ENCODE measurements at regions not wholly inside any gene's neighbourhood (a gene's known extent, or its start where the extent isn't known, plus 50 kb on each side); places are given as distances from the start of the nearest gene placed in this dataset.

- DNase-seq (ENCODE audit: low spot score) = no peak
These were observed 166.2 kb upstream of the CACNA2D1 start for GRCh38 chr7:82609746-82610145.

DNA sequence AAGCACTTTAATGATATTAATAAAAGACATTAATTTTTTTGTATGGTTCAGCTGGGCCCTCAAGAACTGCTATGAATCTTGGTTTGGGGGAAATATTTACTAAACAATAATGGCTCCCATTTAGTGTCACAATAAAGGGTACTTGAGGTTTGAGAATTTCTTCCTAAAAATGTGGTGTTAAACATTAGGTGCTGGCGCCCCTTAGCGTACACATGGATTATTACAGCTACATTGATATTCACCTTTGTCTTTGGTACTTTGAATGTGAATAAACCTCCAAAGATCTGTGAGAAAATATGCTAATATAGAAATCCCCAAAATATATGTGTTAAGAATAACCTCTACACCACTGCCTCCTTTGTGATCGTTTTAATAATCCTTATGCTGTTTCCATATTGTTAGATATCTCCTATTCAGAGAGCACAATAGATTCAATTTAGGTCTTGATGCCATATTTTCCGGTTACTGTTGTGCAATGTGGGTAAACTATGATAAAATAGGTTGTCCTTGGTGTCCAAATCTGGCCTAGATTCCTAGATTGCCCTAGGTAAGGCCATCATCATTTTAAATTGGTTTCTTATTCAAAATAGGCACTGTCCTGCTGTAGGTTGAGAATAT is 161.8 kb upstream of the CACNA2D1 start:
- peak; percentile 44 for DNase-seq (ENCODE audit: low spot score)
- H3K9me3 Mint-ChIP-seq (ENCODE audit: unreplicated experiment) = no peaks in the 10 kb centered on the region

More at GRCh38 chr7:82609746-82610145, 166.2 kb upstream of the CACNA2D1 start:
- Mint-ChIP-seq H3K36me3 (ENCODE audit: low read depth, unreplicated experiment) (no peaks in the 10 kb centered on the region), H3K4me3 (ENCODE audit: unreplicated experiment) (no peak overlapping the region), H3K27me3 (ENCODE audit: unreplicated experiment) (no peaks in the 10 kb centered on the region), H3K4me1 (ENCODE audit: unreplicated experiment) (no peaks in the 10 kb centered on the region), H3K9me3 (ENCODE audit: unreplicated experiment) (no peaks in the 10 kb centered on the region), H3K27ac (ENCODE audit: unreplicated experiment) (no peak overlapping the region)
- no peak for TF ChIP-seq CTCF (IDR thresholded peaks at IDR 0.05; ENCODE audit: unreplicated experiment)

GRCh38 chr7:82602066-82602465 is 158.5 kb upstream of the CACNA2D1 start:
- no peak overlapping the region for H3K27ac Mint-ChIP-seq (ENCODE audit: unreplicated experiment)
- DNase-seq (ENCODE audit: low spot score) = no peak
- peaks cover 4% of the 10 kb centered on the region for H3K4me1 Mint-ChIP-seq (ENCODE audit: unreplicated experiment)
- no peak overlapping the region for H3K4me3 Mint-ChIP-seq (ENCODE audit: unreplicated experiment)
- H3K9me3 Mint-ChIP-seq (ENCODE audit: unreplicated experiment) = no peaks in the 10 kb centered on the region
- TF ChIP-seq CTCF (IDR thresholded peaks at IDR 0.05; ENCODE audit: unreplicated experiment) = no peak
- H3K36me3 Mint-ChIP-seq (ENCODE audit: low read depth, unreplicated experiment) = no peaks in the 10 kb centered on the region
- H3K27me3 Mint-ChIP-seq (ENCODE audit: unreplicated experiment) = no peaks in the 10 kb centered on the region

More for the DNA sequence above, 161.8 kb upstream of the CACNA2D1 start:
- Mint-ChIP-seq H3K27ac (ENCODE audit: unreplicated experiment) (no peak overlapping the region), H3K4me3 (ENCODE audit: unreplicated experiment) (no peak overlapping the region), H3K4me1 (ENCODE audit: unreplicated experiment) (no peaks in the 10 kb centered on the region), H3K27me3 (ENCODE audit: unreplicated experiment) (no peaks in the 10 kb centered on the region), H3K36me3 (ENCODE audit: low read depth, unreplicated experiment) (no peaks in the 10 kb centered on the region)
- TF ChIP-seq CTCF (IDR thresholded peaks at IDR 0.05; ENCODE audit: unreplicated experiment) = peak; percentile 91

DNA sequence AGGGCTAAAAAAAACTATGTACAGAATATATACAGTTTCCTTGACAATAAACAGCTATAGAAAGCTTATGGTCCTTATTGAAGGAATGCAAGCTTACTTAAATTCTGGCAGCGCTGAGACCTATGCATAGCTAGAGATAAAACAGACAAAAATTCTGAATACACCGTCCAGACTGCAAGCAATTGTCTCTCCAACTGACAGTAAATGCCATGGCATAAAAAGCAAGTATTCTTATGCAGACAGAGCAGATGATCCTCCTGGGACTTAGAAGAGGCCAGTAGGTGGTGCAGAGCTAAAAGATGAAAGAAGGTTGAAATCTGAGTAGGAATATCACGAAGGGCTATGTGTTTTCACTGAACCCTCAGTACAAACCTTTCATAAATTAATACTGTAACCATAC is 157.0 kb upstream of the CACNA2D1 start:
- H3K9me3 Mint-ChIP-seq (ENCODE audit: unreplicated experiment) = no peaks in the 10 kb centered on the region
- no peaks in the 10 kb centered on the region for H3K36me3 Mint-ChIP-seq (ENCODE audit: low read depth, unreplicated experiment)
- H3K4me3 Mint-ChIP-seq (ENCODE audit: unreplicated experiment) = no peak overlapping the region
- no peak for DNase-seq (ENCODE audit: low spot score)
- TF ChIP-seq CTCF (IDR thresholded peaks at IDR 0.05; ENCODE audit: unreplicated experiment) = no peak
- H3K27me3 Mint-ChIP-seq (ENCODE audit: unreplicated experiment) = no peaks in the 10 kb centered on the region
- peaks cover 11% of the 10 kb centered on the region for H3K4me1 Mint-ChIP-seq (ENCODE audit: unreplicated experiment)
- H3K27ac Mint-ChIP-seq (ENCODE audit: unreplicated experiment) = no peak overlapping the region

DNA sequence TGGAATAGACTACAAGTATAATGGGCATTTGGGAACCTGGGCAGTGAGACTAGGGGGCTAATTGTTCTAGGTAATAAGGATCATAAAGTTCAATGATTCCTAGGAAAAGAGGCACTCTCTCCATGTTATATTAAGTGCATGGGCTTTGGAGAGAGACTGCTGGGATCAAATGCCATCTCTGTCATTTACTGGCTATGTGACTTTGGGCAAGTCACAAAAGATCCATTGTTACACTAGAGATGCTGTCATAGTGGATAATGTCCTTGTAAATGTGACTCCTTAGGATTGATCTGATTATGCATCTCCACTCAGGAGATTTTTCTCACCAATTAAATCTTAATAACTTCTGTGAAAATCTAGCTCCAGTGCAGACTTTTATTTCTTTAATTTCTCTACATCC is 156.3 kb upstream of the CACNA2D1 start:
- H3K27ac Mint-ChIP-seq (ENCODE audit: unreplicated experiment) = no peak overlapping the region

More for the DNA sequence above, 156.3 kb upstream of the CACNA2D1 start:
- H3K27me3 Mint-ChIP-seq (ENCODE audit: unreplicated experiment) = no peaks in the 10 kb centered on the region
- no peak overlapping the region for H3K4me3 Mint-ChIP-seq (ENCODE audit: unreplicated experiment)
- no peak for TF ChIP-seq CTCF (IDR thresholded peaks at IDR 0.05; ENCODE audit: unreplicated experiment)
- no peak for DNase-seq (ENCODE audit: low spot score)
- H3K36me3 Mint-ChIP-seq (ENCODE audit: low read depth, unreplicated experiment) = no peaks in the 10 kb centered on the region
- H3K4me1 Mint-ChIP-seq (ENCODE audit: unreplicated experiment) = peaks cover 14% of the 10 kb centered on the region
- H3K9me3 Mint-ChIP-seq (ENCODE audit: unreplicated experiment) = no peaks in the 10 kb centered on the region
